ENCODE measurements at regions not wholly inside any gene's neighbourhood (a gene's known extent, or its start where the extent isn't known, plus 50 kb on each side); places are given as distances from the start of the nearest gene placed in this dataset.

- TF ChIP-seq HDAC2 (IDR thresholded peaks at IDR 0.05; ENCODE audit: borderline replicate concordance in 1 of 2, low read depth in 2 of 2, low read length in 2 of 2) = no peak
- TF ChIP-seq PHF8 (conservative IDR thresholded peaks at IDR 0.05; ENCODE audit: low read depth, low read length) = no peak
- TF ChIP-seq TAF1 (IDR thresholded peaks at IDR 0.05; ENCODE audit: low read depth, low read length) = no peak
- TF ChIP-seq CHD1 (IDR thresholded peaks at IDR 0.05; ENCODE audit: low read depth, low read length) = no peak
- TF ChIP-seq SIN3A (conservative IDR thresholded peaks at IDR 0.05 in 1 of 2, IDR thresholded peaks at IDR 0.05 in 1 of 2; ENCODE audit: low read depth in 1 of 2, low read length in 2 of 2) = no peak
- no peak for TF ChIP-seq GABPA (IDR thresholded peaks at IDR 0.05; ENCODE audit: borderline replicate concordance, insufficient read depth, low read length)
- no peak for TF ChIP-seq CHD2 (IDR thresholded peaks at IDR 0.05; ENCODE audit: low read length)
- no peak for TF ChIP-seq POU5F1 (IDR thresholded peaks at IDR 0.05; ENCODE audit: low read depth, low read length)
- TF ChIP-seq GTF2F1 (IDR thresholded peaks at IDR 0.05; ENCODE audit: borderline replicate concordance, low read depth, low read length) = no peak
- TF ChIP-seq CEBPB (IDR thresholded peaks at IDR 0.05; ENCODE audit: low read depth, low read length) = no peak
- no peak for TF ChIP-seq CBX5 (IDR thresholded peaks at IDR 0.05; ENCODE audit: low read depth, low read length)
Observed at GRCh38 chr3:73206030-73206429, 144.6 kb downstream of the EBLN2 start (continued).
